Liver (tissue), 3 donors: ENCODE measurements at regions not wholly inside any gene's neighbourhood (a gene's known extent, or its start where the extent isn't known, plus 50 kb on each side); places are given as distances from the start of the nearest gene placed in this dataset.

Experiments
- CTCF ChIP-seq: fragments of 150-350 bp; IDR thresholded peaks from 2 replicates; pipeline ENCODE4 v1.5.1; 2017; ENCODE audit warnings: improper control_type of control experiment, low read depth, low read length; ENCODE audit not compliant: missing input control
- EGR1 ChIP-seq, 2 donors: IDR thresholded peaks; 2 replicates each; pipeline ENCODE4 v1.6.1; 2016 to 2018; ENCODE audit warnings: antibody characterized with exemption in 2 of 2, low read depth in 2 of 2
- GABPA ChIP-seq, 2 donors: IDR thresholded peaks in 1 of 2; conservative IDR thresholded peaks in 1 of 2; 2 replicates each; pipeline ENCODE4 v1.6.1; 2016; ENCODE audit warnings: antibody characterized with exemption in 2 of 2, mild to moderate bottlenecking in 1 of 2, moderate library complexity in 1 of 2
- HNF4G ChIP-seq: IDR thresholded peaks from 2 replicates; pipeline ENCODE4 v1.6.1; 2016; ENCODE audit warnings: antibody characterized with exemption
- MAX ChIP-seq: IDR thresholded peaks from 2 replicates; pipeline ENCODE4 v1.6.1; 2016; ENCODE audit warnings: antibody characterized with exemption
- RAD21 ChIP-seq, 2 donors: IDR thresholded peaks; 2 replicates each; pipeline ENCODE4 v1.6.1; 2016; ENCODE audit warnings: antibody characterized with exemption in 2 of 2, mild to moderate bottlenecking in 2 of 2
- REST ChIP-seq: IDR thresholded peaks from 2 replicates; pipeline ENCODE4 v1.6.1; 2016; ENCODE audit warnings: antibody characterized with exemption, mild to moderate bottlenecking
- SP1 ChIP-seq: IDR thresholded peaks from 2 replicates; pipeline ENCODE4 v1.6.1; 2018; ENCODE audit warnings: antibody characterized with exemption, mild to moderate bottlenecking
- ZBTB33 ChIP-seq: IDR thresholded peaks from 2 replicates; pipeline ENCODE4 v1.6.1; 2016; ENCODE audit warnings: antibody characterized with exemption
- donor health status: healthy.
- donor health status: healthy.

- TF ChIP-seq ZBTB33 (no peak), CTCF (no peak), EGR1 (IDR thresholded peaks at IDR 0.05; ENCODE audit: low read depth in 2 of 2) (no peak), REST (no peak), GABPA (IDR thresholded peaks at IDR 0.05 in 1 of 2, conservative IDR thresholded peaks at IDR 0.05 in 1 of 2) (no peak), SP1 (no peak), HNF4G (no peak), MAX (no peak), RAD21 (IDR thresholded peaks at IDR 0.05) (no peak)
Observed at GRCh38 chr10:52897162-52897561, 124.6 kb upstream of the MBL2 start.
